ENCODE measurements at regions not wholly inside any gene's neighbourhood (a gene's known extent, or its start where the extent isn't known, plus 50 kb on each side); places are given as distances from the start of the nearest gene placed in this dataset.
"Not testable (repeated sequence)": the region's sequence is repeated elsewhere in the genome, so short reads cannot be mapped to it uniquely, and the experiment has no call there.

DNA sequence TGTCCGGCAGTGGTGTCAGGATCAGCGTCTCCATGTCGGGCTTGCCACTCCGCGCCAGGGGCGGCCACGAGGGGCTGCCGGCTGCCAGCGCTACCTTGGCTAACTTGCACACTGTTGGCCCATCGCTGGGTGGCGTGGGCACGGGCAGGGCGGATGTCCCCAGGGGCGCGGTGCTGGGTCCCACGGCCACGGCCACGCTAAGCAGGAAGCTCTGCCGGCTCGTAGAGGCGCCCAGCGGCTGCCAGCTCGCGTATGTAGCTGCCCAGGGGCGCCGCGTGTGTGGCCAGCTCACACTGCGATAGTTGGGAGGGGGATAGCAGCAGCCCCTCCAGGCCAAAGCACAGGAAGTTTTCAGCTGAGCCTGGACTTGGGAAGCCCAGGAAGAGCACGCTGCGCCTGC, 249.4 kb downstream of the ANKRD30B start:
- DNase-seq = no peak

DNA sequence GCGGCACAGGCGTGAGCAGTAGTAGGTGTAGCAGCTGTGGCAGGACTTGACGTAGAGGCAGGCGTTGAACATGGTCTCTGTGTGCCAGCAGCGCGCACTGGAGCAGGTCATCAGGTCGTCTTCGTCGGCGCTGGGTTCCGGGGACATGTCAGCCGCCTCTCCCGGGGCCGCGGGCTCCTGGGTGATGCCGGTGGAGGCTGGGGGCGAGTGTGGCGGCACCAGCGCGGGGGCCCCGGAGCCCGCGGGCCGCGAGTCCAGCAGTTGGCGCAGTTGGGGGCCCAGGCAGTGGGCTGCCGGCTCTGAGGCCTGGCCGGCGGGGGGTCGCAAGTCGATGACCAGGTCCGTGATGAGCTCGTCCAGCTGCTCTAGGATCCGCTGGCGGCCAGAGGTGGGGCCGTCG, 249.9 kb downstream of the ANKRD30B start:
- not testable (repeated sequence) for DNase-seq

DNA sequence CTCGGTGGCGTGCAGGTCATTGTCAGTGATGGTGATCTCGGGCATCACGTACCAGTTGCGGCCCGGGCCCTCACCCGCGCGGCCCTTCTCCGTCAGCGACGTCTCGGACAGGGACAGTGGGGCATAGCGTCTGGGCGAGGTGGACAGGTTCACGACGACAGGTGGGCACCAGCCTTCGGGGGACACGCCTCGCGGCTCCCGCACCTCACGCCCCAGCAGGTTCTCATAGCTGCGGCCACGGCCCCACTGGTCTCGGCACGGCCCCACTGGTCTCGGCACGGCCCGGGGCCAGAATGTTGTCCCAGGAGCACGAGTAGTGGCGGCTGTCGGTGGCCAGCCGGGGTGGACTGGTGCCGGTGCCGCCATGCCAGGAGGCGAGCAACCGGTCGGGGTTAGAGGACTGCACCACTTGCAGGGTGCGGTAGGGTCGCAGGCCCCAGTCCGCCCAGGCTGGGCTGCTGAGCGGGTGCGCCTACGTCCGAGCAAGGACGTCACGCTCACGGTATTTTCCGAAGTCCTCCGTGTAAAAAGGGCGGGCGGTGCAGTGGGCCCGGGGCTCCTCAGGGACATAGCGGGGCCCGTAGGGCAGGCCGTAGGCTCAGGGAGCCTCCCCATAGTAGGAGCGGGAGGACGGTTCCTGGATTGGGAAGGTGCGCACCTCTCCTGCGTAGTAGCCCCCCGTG, 250.5 kb downstream of the ANKRD30B start:
- not testable (repeated sequence) for DNase-seq

DNA sequence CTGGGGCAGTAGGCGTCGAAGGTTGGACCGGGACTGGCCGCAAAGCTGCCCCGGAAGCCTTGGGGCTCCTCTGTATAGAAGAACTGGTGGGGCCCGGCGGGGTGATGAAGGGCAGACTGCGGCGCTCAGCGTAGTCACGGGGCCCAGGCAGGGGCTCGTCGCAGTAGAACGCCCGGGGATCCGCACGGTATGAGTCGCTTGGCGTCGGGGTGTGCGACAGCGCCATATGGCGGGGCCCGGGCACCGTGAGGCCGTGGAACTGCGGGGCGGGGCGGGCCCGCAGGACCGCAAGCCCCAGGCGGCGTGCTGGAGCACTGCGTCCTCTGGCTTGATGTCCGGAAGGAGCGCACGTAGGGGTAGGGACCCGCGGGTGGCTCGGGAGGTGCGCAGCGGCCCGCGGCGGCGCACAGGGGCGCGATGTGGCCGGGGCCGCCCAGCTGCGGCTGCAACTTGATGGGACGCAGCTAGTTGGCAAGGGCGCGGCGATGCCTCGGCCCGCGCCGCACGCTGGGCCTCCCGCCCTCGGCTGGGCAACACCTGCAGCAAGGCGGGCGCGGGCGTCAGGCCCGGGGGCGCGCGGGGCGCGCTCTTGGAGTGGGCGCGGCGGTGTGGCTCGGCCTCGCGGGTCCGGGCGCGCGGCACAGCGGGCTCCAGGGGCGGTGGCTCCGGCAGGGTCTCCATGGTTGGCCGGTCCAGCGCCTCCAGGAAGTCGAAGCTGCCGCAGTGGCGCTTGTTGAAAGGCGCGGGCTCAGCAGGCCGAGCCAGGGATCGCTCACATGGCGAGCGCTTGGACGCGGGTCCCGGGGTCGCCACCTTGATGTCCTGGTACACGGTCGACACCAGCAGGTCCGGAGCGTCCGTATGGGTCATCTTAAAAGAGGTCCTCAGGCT, 251.4 kb downstream of the ANKRD30B start:
- DNase-seq = no peak

DNA sequence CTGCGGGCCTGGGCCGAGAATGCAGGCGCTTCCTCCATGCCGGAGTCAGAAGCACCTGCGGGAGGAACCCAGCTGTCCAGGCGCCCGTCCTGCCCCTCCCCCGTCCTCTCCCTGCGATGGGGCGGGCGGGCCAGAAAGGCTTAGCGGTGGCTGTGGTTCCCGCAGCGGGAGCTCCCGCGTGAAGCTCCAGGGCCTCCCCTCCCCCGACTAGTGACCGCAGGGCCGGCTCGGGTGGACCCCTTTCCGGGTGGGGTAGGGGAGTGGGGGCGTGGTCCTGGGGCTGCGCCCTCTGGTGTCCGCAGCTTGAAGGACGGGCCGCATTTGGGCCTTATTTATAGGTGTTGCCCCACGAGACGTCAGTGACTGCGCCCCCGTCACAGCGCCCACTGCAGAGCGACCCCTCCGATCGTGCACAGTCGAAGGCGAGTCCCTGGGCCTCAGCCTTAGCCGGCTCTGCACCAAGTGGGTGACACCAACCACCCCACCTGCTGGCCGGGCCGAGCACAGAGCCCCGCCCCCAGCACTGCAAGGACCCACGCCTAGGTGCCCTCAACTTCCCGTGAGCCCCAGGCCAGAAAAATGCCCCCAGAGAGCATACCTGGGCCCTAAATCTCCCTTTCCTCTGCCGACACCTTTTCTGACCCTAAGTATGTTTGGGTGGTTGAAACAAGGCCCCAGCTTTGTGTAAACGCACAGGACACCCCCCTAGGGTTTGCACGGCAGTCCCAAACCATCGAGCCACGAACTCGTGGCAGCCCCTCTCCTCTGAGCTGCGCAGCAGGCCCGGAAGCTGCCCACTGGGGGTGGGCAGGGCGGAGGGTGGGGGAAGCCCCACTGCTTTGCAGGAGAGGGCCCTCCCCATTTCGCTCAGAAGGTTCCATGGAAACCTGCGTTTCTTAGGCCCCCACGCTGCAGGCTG, 252.4 kb downstream of the ANKRD30B start:
- DNase-seq = not testable (repeated sequence)

DNA sequence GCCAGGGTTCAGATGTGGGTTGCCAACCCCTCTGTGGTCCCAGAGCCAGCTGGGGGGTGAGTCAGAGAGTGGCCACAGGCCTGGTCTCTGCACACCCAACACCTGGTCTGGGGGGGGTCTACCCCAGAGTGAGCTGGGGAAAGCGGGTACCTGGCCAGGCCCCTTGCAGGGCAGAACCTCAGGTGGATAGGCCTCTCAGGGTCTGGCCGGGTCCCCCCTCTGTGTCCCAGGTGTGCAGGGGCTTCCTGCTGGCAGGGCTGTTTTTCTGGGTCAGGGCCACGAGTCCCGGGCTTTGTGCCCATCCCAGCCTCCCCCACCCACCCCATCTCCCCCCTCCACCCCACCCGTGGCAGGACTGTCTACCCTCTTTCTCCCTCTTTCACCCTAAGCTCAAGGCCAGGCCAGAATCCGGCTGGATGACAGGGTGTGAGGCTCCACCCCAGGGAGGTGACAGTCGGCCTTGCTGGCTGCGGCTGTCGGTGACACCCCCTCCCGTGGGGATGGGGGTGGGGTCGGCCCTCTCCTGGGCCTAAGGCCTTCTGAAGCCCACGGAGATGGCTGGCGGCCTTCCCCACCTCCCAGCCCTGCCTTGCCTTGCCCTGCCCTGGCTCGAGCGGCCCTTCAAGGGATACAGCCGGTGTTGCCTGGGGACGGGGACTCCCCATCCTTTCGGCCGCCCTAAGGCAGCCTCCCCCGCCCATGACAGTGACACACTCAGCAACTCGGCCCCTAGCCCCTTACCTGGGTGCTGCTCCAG, 253.2 kb downstream of the ANKRD30B start:
- DNase-seq = not testable (repeated sequence)

DNA sequence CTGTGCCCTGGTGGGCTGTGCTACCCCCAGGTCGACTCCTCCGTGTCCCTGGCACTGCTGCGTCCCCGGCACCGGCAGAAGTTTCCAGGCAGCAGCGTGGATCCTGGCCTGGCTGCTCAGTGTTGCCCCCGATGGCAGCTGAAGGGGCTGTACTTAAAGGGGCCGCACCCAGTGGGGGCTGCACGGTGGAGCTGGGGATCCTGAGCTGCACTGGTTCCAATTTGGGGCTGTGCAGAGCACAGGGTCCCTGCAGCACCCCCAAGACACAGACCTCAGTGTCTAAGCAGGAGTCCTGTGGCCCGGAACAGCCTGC, 253.8 kb downstream of the ANKRD30B start:
- DNase-seq = not testable (repeated sequence)

DNA sequence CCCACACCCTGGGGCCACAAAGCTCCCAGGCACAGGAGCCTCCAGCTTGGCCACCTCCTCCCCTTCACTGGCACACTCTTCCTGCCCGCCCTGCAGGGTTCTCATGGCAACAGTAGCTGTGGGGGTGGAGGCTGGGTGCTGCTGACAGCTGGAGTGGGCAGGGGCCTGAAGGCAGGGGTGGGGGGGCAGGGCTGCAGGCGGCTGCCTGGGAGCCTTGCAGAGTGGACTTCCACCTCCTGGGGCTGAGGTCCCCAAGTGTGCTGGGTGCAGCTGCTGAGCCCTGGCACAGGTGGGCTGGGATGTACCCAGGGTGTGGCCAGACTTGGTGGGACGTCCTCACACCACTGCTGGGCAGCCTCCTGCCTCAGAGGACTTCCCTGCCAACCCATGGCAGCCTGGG, 254.8 kb downstream of the ANKRD30B start:
- DNase-seq = not testable (repeated sequence)

DNA sequence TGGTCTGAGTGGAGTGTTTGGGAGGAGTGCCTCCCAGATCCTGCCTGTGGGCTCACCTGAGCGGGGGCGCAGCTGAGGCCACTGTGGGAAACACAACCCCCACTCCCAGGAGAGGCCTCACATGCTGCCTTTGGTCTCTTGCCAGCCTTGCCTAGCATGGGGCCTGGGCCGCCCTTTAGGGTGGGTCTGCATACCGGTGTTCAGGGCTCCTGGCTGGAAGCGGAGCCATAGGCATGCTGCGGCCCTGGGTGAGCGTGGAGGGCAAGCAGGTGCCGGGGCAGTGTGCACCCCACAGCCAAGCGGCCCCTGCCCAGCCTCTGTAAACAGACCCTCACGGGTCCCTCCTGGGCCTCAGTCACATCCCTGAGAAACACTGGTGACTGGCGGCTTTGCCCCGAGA, 255.3 kb downstream of the ANKRD30B start:
- not testable (repeated sequence) for DNase-seq

DNA sequence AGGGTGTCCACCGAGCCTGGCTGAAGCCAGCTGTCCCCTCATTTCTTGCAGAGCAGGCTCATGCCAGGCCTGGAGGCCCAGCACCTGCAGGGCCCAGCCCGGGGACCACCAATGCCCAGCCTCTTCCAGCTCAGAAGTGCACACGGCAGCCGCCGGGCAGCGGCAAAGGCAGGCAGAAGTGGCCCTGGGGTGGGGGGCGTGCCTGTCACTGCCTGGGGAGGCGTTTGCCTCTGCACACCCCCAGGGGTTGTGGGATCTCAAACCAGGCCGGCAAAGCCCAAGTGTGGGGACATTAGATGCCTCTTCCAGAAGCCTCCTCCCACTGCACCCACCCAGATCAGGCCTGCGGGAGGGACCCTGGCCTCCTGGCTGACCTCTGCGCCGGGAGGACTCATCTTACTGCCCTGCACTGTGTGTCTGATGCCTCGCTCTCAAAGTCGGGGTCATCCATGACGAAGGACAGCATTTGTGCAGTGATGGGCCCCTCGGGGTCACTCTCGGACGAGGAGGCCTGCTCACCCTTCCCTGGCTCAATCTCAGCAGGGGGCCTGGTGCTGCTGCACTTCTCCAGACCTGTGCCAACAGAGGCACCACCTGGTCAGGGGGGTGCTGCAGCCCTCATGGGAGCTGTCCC, 255.8 kb downstream of the ANKRD30B start:
- DNase-seq = not testable (repeated sequence)

DNA sequence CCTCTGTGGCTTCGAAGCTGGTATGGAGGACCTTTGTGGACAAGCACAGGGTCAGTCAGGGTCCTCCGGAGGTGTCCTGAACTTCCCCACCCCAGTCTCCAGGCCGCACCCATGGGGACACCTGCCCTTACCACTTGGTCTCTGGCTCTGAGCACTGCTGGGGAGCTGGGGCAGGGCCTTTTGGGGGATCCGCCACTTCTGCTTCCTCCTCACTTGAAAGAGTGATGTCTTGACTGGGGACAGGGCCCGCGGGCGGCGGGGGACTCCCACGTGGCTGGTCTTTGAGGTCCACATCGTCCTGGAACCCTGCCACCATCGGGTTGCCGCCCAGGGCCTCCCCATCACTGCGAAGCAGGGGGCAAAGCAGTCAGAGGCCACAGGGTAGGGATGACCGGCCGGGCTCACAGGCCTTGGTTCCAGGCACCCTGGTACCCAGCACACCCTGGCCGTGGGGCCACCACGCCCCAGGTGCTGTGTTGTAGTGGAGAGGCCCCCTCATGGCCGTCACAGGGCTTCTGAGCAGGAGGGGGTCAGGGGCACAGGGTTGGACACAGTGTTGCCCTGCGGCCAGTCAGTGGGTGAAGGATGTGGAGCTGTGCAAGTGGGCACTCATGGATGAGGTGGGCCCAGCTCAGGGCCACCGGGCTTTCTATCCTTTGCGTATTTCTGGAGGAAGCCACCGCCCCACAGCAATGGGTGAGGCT, 256.4 kb downstream of the ANKRD30B start:
- not testable (repeated sequence) for DNase-seq

DNA sequence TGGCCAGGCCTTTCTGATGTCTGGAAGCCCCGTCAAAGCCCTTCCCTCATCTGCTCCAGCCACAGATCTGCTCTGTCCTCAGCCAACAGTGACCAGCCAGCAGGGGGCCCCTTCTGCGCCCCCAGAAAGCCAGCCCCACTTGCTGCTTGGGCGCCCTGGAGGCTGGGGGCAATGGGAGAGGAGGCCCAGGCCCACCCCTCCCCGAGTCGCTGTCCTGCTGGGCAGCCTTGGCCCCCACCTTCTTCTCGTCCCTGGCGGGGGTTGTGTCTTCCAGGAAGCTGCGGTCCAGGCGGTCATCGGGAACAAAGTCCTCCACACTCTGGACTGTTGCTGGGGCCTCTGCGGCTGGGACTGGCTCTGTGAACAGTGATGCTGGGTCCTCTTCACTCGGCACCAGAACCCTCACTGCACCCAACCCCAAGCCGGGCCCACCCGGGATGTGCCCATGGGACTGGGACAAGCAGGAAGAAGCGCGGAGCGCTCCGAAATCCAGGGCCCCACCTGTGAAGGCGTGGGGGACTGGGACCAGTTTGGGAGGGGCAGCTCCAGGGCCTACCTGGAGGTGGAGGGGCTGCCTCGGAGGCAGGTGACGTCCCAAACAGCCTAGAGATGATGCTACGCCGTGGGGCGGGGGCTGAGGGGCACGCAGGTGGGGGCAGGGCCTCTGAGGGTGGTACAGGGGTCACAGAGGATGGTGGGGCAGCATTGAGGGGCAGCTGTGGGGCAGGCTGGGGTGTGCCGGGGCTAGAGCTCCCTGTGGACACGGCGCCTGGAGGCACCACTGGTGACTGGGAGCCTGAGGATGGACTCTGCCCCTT, 257.6 kb downstream of the ANKRD30B start:
- no peak for DNase-seq

DNA sequence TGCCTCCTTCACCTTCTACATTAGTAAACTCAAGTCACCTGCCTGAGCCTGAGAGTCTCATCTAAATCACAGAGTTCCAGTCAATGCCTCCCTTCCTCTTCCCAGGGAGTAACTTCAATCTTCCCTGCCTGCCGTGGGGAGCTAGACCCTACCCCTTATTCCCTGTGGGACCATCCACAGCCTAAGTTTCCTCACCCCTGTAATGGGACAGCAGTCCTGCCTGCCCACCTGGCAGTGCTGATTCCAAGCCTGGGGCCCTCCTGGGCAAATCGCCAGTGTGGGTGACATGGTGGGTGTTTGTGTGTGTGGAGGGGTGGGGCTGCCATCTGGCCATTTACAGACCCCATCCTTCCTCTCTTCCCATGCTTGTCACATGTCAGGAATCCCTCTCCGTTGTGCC, 258.6 kb downstream of the ANKRD30B start:
- not testable (repeated sequence) for DNase-seq

DNA sequence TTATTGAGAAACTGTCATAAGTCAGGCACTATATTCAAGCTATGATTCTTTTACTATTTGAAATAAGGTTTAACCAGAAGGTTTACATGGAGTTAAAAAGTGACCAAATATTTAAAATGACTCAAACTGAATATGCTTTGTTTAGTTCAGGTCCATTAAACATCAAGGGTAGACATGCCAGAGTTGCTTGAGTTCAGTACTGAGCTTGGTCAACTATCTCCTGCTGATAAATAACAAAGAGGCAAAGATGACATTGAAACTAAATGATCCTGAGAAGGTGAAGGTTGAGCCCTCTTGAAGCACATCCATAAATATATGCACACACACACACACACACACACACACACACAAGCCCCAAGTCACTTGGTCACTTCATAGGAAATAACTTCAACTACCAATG, 278.1 kb downstream of the ANKRD30B start:
- not testable (repeated sequence) for DNase-seq

DNA sequence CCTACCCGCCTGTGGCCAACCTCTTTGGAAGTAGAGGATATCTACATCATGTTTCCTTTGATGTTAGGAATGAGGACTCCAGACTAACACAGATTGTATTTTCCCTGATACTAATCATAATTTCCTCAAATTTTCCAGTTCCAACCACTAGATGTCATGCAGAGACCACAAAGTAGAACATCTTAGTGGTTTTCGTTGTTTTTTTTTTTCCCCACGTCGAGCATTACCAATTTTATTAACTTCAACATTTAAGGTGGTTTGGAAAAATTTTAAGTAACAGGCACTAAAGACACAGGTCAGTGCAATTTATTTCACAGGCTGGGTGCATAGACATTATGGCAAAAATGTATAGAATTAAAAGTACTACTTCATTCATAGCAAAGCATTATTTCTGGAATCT, 280.1 kb downstream of the ANKRD30B start:
- not testable (repeated sequence) for DNase-seq

DNA sequence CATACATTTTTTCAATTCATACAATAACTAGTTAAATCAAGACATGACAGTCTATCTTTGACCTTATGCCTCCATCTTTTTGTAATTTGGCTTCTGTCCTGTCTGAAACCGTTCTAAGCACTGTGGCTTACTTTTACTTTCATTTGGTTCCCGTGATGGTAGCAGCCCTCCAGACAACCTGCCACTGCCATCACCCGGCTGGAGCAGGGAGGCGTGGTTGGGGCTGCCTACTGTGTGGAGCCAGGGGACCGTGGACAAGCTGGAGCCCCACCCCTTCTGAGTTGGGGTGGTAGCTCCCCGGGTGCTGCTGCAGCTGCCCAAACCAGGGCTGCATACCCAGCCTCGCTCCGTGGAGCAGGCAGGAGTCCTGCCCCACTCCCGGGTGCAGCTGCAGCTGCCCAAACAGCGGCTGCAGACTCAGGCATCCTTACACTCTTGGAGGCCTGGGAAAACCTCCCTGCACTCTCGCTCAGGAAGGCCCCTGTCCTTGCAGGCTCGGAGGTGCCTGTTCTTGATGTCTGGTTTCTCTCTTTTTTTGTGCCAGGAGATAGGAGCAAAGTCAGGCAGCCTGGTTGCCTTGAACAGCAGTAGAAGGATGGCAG, 312.4 kb downstream of the ANKRD30B start:
- not testable (repeated sequence) for DNase-seq

DNA sequence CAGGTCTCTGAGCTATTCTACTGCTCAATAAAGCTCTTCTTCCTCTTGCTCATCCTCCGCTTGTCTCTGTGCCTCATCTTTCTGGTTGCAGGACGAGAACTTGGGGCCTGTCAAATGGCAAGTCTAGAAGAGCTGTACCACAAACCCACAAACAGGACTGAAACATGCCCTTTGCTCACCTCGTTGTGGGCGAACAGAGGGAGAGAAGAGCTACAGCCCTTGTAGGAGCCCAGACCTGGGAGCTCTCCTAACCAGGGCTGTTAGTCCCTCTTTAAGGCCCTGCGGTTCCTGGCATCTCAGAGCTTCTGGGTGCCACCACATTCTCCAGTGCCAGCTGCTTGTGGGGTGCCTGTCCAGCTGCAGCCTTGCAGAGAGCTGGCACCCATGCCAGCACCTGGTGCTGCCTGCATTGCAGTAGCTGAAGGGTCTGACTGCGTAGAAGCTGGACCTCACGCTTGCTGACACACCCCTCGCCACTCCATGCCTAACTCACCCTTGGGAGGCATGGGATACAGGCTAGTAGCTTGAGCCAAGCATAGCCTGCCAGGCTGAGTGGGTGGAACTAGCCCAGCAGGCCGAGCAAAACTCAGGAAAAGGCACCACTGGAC, 313.4 kb downstream of the ANKRD30B start:
- DNase-seq = not testable (repeated sequence)

DNA sequence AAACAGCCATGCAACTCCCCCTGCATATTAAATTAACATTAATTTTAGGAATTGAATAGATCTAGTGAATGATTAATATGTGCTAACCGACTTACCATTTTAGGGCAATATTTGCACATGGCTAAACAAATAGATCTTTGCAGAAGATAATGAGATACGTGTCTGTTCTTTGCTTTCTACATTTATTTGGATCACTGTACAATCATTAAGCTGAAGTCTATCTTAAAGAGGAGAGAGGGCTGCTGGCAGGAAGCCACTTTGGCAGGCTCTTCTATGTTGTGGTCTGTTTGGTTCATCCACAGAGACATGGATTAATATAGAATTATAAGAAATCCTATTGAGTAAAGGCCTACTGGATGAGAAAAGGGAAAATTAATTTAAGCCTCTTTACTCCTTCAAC, 318.5 kb downstream of the ANKRD30B start:
- not testable (repeated sequence) for DNase-seq

DNA sequence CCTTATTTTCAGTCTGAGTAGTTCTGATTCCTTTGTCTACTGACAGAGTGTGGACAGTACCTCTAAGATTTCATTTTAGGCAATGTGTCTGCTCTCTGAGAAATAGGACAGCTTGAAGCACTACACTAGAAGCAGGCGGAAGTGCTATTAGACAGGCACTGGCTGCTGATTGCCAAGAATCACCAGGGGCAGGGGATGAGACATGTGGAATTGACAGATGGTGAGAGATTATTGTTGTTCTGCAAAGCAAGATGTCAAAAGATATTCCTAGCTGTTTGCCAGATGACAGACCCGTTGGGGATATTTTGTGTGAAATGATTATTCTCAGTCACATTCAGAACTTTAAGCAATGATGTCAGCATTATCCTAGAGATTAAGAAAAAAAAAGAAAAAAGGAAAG, 323.3 kb downstream of the ANKRD30B start:
- DNase-seq = not testable (repeated sequence)

Measured in activated CD4-positive, alpha-beta T cell treated with anti-CD3 and anti-CD28 coated beads, Interleukin-10, Interleukin-2, amounts not matched to agents 100 ng/mL and 50 ng/mL, durations not matched to agents 16 hours and 8 hours (primary cell).